A204.1 (cell line): ENCODE measurements at regions not wholly inside any gene's neighbourhood (a gene's known extent, or its start where the extent isn't known, plus 50 kb on each side); places are given as distances from the start of the nearest gene placed in this dataset.

Source experiments
- FAIRE-seq: peaks from 2 replicates; lab custom pipeline; 2012; peaks lifted over from hg19 to GRCh38; lab: Jason Lieb, UNC

DNA sequence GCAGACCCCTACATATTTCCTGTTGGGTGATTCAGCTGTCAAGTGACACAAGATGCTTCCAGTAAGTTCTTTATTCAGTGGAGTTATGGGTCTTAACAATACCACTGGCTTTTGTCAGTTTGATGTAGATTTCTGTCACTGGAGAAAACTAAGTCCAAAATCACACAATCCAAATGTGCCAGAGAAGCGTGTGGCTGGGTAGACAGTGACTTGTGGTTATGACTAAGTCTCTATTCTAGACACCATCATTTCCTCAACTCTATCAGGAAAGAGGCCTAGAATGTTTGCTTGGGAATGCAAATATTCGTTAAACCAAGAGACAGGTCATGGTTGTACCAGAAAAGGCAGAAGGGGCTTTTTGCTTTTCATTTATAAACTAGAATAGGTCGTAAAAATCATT lies 54.4 kb upstream of the HS3ST1 start:
- FAIRE-seq = no peak

DNA sequence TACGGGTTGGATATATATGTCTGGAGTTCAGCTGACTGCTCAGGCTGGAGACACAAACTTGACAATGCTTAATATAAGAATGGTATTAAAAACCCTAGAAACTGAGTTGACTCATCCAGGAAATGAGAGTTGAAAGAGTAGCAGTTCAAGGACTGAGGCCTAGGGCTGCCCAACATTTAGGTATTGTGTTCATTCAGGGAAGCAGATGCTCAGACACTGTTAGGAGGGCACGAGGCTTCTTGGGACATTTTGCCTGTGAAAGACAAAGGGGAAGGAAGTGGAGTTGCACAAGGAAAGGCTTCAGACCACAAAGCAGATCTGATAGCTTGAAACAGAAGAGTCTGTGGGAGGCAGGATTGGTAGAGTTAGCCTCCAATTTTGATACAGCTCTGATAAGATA lies 52.0 kb upstream of the HS3ST1 start:
- FAIRE-seq = no peak
